GM06990 (cell line): ENCODE measurements at regions not wholly inside any gene's neighbourhood (a gene's known extent, or its start where the extent isn't known, plus 50 kb on each side); places are given as distances from the start of the nearest gene placed in this dataset.

ENCODE experiments used
- DNase-seq: peaks from one replicate; pipeline ENCODE4 v3.0.0-alpha.2; 2011; ENCODE audit not compliant: insufficient read length; ENCODE audit errors: extremely low read depth
- H3K27me3 ChIP-seq: replicated peaks from 2 replicates; pipeline ENCODE4 v1.6.0; 2011; ENCODE audit warnings: low read length; ENCODE audit not compliant: control insufficient read depth, insufficient read depth
- H3K36me3 ChIP-seq: 2 replicates; pipeline ENCODE4 v1.5.1; 2011; ENCODE audit warnings: low read length; ENCODE audit not compliant: control insufficient read depth, insufficient read depth
- H3K4me3 ChIP-seq: replicated peaks from 2 replicates; pipeline ENCODE4 v1.5.1; 2011; ENCODE audit warnings: low read depth, mild to moderate bottlenecking, control low read depth, low read length
- CTCF ChIP-seq: IDR thresholded peaks from 2 replicates; pipeline ENCODE4 v1.5.1; 2011; ENCODE audit warnings: low read length, control low read depth, mild to moderate bottlenecking, inconsistent platforms; ENCODE audit not compliant: insufficient read depth, poor library complexity, severe bottlenecking

GRCh38 chr3:157595259-157595658, 92.0 kb upstream of the VEPH1 start:
- TF ChIP-seq CTCF = no peak
- no peak for DNase-seq
- Histone ChIP-seq H3K4me3 (no peak overlapping the region), H3K27me3 (no peaks in the 10 kb centered on the region), H3K36me3 (no peaks in the 10 kb centered on the region)

GRCh38 chr3:157594413-157594812, 91.2 kb upstream of the VEPH1 start:
- Histone ChIP-seq H3K27me3 (no peaks in the 10 kb centered on the region), H3K36me3 (no peaks in the 10 kb centered on the region), H3K4me3 (no peak overlapping the region)
- no peak for TF ChIP-seq CTCF
- no peak for DNase-seq

- H3K36me3 ChIP-seq = no peaks in the 10 kb centered on the region
- DNase-seq = no peak
- H3K4me3 ChIP-seq = no peak overlapping the region
- H3K27me3 ChIP-seq = no peaks in the 10 kb centered on the region
- TF ChIP-seq CTCF = no peak
These were observed 89.6 kb upstream of the VEPH1 start for GRCh38 chr3:157592769-157593168.

GRCh38 chr3:157590273-157590672, 87.1 kb upstream of the VEPH1 start:
- no peak for TF ChIP-seq CTCF
- no peaks in the 10 kb centered on the region for H3K36me3 ChIP-seq
- no peak for DNase-seq
- no peak overlapping the region for H3K4me3 ChIP-seq
- no peaks in the 10 kb centered on the region for H3K27me3 ChIP-seq

- no peak for TF ChIP-seq CTCF
- H3K36me3 ChIP-seq = no peaks in the 10 kb centered on the region
- H3K27me3 ChIP-seq = no peaks in the 10 kb centered on the region
- no peak overlapping the region for H3K4me3 ChIP-seq
- DNase-seq = no peak
These were observed 86.0 kb upstream of the VEPH1 start for GRCh38 chr3:157589211-157589610.

- TF ChIP-seq CTCF = no peak
These were observed 85.3 kb upstream of the VEPH1 start for GRCh38 chr3:157588386-157589060.

More at GRCh38 chr3:157588386-157589060, 85.3 kb upstream of the VEPH1 start:
- H3K27me3 ChIP-seq = no peaks in the 10 kb centered on the region
- no peak overlapping the region for H3K4me3 ChIP-seq
- H3K36me3 ChIP-seq = no peaks in the 10 kb centered on the region
- no peak for DNase-seq
